C4-2B (cell line): ENCODE measurements at regions not wholly inside any gene's neighbourhood (a gene's known extent, or its start where the extent isn't known, plus 50 kb on each side); places are given as distances from the start of the nearest gene placed in this dataset.

Source experiments
- ZFX ChIP-seq: fragments of 450-650 bp; IDR thresholded peaks from 2 replicates; pipeline ENCODE4 v1.6.1; 2017
- TF ChIP-seq, protein P1 (sequence below): fragments of 450-650 bp; conservative IDR thresholded peaks from 2 replicates; pipeline ENCODE4 v1.5.1; 2017; ENCODE audit warnings: mild to moderate bottlenecking

DNA sequence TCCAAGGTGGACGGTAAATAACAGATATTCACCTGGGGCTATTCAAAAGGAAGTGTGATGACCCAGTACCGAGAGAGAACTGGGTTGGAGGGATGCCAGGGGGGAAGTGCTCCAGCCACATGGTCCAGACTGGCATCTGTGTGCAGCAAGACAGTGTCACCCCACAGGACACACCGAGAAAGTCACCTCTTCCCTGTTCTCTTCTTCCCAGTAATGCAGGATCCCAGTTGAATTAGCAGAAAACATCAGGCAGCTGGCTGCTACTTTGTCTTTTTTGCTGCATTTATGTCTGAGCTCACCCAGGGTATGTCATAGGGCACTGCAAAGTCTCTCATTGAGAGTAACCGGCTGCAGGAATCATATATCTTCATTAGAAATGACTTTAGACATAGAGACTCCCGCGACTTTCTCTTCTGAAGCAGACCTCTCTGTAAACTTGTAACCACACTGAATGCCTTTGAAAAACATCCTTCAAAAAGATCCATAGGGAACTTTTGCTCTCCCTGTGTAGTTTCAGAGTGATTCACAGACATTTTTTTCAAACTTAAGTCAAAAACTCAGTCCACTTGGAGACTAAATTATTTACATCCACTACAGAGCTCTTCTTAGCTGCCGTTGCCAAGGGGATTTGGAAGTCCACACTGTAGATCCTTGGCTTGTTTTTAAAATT is 609.0 kb upstream of the DPP6 start:
- TF ChIP-seq, protein P1, sequence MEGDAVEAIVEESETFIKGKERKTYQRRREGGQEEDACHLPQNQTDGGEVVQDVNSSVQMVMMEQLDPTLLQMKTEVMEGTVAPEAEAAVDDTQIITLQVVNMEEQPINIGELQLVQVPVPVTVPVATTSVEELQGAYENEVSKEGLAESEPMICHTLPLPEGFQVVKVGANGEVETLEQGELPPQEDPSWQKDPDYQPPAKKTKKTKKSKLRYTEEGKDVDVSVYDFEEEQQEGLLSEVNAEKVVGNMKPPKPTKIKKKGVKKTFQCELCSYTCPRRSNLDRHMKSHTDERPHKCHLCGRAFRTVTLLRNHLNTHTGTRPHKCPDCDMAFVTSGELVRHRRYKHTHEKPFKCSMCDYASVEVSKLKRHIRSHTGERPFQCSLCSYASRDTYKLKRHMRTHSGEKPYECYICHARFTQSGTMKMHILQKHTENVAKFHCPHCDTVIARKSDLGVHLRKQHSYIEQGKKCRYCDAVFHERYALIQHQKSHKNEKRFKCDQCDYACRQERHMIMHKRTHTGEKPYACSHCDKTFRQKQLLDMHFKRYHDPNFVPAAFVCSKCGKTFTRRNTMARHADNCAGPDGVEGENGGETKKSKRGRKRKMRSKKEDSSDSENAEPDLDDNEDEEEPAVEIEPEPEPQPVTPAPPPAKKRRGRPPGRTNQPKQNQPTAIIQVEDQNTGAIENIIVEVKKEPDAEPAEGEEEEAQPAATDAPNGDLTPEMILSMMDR, result no peak
- TF ChIP-seq ZFX, result no peak
